Colonic mucosa (tissue), 4 donors: ENCODE measurements at regions not wholly inside any gene's neighbourhood (a gene's known extent, or its start where the extent isn't known, plus 50 kb on each side); places are given as distances from the start of the nearest gene placed in this dataset.

Experiments
- DNase-seq: peaks from one replicate; pipeline ENCODE4 v3.0.0-alpha.2; 2020
- H3K27ac ChIP-seq: fragments of 200-600 bp; one replicate; pipeline ENCODE4 v1.8.0; 2021
- H3K27me3 ChIP-seq: fragments of 200-600 bp; one replicate; pipeline ENCODE4 v1.8.0; 2021
- H3K36me3 ChIP-seq: fragments of 200-600 bp; one replicate; pipeline ENCODE4 v1.8.0; 2021
- H3K4me1 ChIP-seq: fragments of 200-600 bp; one replicate; pipeline ENCODE4 v1.8.0; 2021; ENCODE audit warnings: mild to moderate bottlenecking
- H3K4me3 ChIP-seq: fragments of 200-600 bp; one replicate; pipeline ENCODE4 v1.8.0; 2021
- H3K9ac ChIP-seq, 2 donors: one replicate each; pipeline ENCODE4 v1.7.0; 2013; ENCODE audit warnings: control low read depth in 2 of 2, low read depth in 2 of 2, low read length in 2 of 2
- H3K9me3 ChIP-seq: fragments of 200-600 bp; one replicate; pipeline ENCODE4 v1.8.0; 2021
- intact Hi-C: fragments of 100-400 bp; cut with DNase I; formaldehyde crosslinking; loops from one replicate; pipeline ENCODE4 v1.14.1; 2022
- TF ChIP-seq, protein P1 (sequence below): fragments of 200-600 bp; IDR thresholded peaks from one replicate; pipeline ENCODE4 v1.8.0; 2022; ENCODE audit warnings: antibody characterized with exemption, mild to moderate bottlenecking
- donor health status: healthy.
- donor health status: DM: no; HTN: no; CAD: no.
- donor health status: DM: no; HTN: no; CAD: no.

DNA sequence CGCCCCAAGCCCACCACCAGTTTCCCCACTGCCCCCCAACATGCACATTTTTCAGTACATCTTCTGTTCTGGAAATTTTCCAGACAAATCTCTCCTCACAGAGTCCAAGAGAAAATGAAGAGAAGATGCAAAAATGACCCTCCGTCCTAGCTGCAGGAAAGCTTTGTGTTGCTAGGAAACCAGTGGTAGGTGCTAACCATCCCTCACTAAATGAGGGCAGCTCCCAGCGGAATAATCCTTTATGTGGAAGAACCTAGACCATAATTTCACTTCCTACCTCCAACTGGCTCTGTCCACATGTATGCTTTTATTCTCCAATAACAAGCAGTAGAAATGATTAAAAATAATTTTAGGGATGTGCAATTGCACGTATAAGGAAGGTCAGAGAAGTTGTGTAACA, 311.9 kb upstream of the EPHA4 start:
- Histone ChIP-seq H3K9ac (no peak overlapping the region), H3K36me3 (no peaks in the 10 kb centered on the region), H3K9me3 (no peaks in the 10 kb centered on the region), H3K4me1 (no peaks in the 10 kb centered on the region), H3K4me3 (no peak overlapping the region), H3K27me3 (no peaks in the 10 kb centered on the region), H3K27ac (no peak overlapping the region)
- intact Hi-C loops: no loop called here
- TF ChIP-seq, protein P1, sequence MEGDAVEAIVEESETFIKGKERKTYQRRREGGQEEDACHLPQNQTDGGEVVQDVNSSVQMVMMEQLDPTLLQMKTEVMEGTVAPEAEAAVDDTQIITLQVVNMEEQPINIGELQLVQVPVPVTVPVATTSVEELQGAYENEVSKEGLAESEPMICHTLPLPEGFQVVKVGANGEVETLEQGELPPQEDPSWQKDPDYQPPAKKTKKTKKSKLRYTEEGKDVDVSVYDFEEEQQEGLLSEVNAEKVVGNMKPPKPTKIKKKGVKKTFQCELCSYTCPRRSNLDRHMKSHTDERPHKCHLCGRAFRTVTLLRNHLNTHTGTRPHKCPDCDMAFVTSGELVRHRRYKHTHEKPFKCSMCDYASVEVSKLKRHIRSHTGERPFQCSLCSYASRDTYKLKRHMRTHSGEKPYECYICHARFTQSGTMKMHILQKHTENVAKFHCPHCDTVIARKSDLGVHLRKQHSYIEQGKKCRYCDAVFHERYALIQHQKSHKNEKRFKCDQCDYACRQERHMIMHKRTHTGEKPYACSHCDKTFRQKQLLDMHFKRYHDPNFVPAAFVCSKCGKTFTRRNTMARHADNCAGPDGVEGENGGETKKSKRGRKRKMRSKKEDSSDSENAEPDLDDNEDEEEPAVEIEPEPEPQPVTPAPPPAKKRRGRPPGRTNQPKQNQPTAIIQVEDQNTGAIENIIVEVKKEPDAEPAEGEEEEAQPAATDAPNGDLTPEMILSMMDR: no peak
- DNase-seq: no peak

DNA sequence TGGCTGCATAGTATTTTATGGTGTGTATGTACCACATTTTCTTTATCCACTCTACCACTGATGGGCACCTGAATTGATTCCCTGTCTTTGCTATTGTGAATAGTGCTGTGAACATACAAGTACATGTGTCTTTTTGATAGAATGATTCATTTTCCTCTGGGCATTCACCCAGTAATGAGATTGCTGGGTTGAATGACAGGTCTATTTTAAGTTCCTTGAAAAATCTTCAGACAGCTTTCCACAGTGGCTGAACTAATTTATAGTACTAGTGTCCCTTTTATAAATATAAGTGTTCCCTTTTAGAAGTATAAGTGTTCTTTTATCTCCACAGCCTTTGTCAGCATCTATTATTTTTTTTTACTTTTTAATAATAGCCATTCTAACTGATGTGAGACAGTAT, 303.9 kb upstream of the EPHA4 start:
- Histone ChIP-seq H3K4me3 (no peak overlapping the region), H3K27ac (no peak overlapping the region), H3K9me3 (no peaks in the 10 kb centered on the region), H3K36me3 (no peaks in the 10 kb centered on the region), H3K27me3 (no peaks in the 10 kb centered on the region), H3K4me1 (no peaks in the 10 kb centered on the region), H3K9ac (no peak overlapping the region)
- no peak for DNase-seq
- intact Hi-C loops: no loop called here
- TF ChIP-seq, protein P1: no peak

DNA sequence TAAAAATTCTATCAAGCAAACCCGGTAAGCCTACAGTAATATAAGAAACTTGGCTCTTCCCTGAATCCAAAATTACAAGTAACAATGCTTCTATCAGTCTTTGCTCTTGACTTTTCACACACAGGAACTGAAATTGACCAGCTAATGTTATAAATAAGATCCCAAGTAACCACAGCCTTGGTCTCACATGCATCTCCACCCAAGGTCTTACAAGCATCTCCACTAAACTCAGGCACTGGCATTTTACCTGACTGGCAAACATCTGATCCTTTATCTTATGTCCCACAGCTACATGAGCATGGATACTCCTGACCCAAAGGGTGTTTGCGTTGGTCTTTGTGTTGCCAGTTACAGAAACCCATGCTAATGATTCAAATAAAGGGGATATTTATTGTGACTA, 302.3 kb upstream of the EPHA4 start:
- Histone ChIP-seq H3K9me3 (no peaks in the 10 kb centered on the region), H3K4me1 (no peaks in the 10 kb centered on the region), H3K36me3 (no peaks in the 10 kb centered on the region), H3K27ac (no peak overlapping the region), H3K9ac (no peak overlapping the region), H3K27me3 (no peaks in the 10 kb centered on the region), H3K4me3 (no peak overlapping the region)
- TF ChIP-seq, protein P1: no peak
- intact Hi-C loops: no loop called here
- DNase-seq: no peak

DNA sequence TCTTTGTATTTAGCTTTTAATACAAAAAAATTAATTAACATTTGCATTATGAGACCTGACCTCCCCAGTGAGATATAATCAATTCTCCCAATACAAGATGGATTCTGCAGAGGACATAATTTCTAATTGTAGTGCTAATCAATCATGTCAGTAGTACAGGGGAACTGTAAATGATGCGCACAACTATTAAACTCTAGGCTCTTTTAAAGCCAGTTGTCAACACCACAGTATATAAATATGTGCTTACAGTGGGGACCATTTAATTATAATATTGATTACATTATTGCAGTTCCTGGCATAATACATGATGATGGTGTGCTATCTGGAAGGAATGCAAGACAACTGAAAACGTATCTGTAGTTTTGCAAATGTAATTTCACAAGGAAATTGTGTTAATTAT, 285.6 kb upstream of the EPHA4 start:
- DNase-seq: no peak
- intact Hi-C loops: no loop called here
- Histone ChIP-seq H3K9me3 (no peaks in the 10 kb centered on the region), H3K9ac (no peak overlapping the region), H3K36me3 (no peaks in the 10 kb centered on the region), H3K27me3 (no peaks in the 10 kb centered on the region), H3K4me3 (no peak overlapping the region), H3K4me1 (no peaks in the 10 kb centered on the region), H3K27ac (no peak overlapping the region)
- TF ChIP-seq, protein P1: no peak

DNA sequence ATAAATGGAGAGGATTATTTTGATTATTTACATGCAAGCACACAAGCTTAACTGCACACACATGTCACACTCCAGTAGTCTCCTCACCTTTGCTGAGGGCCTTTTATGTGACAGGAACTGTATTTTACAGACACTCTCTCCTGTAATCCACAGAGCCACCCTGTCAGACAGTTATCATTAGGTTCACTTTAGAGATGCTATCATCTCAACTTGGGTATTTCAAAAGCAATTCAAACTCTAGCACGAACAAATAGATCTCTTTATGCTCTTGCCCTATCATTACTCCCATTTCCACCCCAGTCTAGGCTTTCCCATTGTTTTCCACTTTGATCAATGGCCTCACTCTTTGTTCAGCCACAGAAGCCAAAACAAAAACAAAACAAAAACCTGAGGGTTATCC, 281.2 kb upstream of the EPHA4 start:
- Histone ChIP-seq H3K36me3 (no peaks in the 10 kb centered on the region), H3K9me3 (no peaks in the 10 kb centered on the region), H3K27me3 (no peaks in the 10 kb centered on the region), H3K4me3 (no peak overlapping the region), H3K27ac (no peak overlapping the region), H3K9ac (no peak overlapping the region), H3K4me1 (no peaks in the 10 kb centered on the region)
- intact Hi-C loops: no loop called here
- TF ChIP-seq, protein P1: no peak
- DNase-seq: no peak

DNA sequence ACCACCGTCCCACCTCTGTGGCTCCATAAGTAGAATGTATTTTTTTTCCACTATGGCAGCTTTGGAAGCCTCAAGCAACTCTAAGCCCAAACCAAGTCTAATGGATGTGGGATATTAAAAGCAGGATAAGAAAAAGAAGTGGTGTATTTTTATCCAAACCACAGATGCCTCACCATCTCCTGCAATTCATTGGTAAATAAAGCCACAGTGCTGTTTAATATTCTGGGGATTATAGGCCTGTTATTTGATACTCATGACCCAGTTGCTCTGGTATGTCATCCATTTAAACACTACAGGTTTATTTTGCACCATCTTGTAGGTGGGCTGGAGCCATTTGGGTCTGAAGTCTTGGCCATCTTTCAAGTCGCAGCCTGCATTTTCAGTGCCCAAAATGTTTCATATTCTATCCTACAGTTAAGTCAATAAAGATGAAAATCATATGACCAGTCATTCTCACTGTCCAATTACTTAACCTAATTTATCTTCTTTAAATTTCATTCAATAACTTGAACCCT, 279.5 kb upstream of the EPHA4 start:
- TF ChIP-seq, protein P1: no peak
- Histone ChIP-seq H3K4me3 (no peak overlapping the region), H3K27ac (no peak overlapping the region), H3K9ac (no peak overlapping the region), H3K27me3 (no peaks in the 10 kb centered on the region), H3K9me3 (no peaks in the 10 kb centered on the region), H3K4me1 (no peaks in the 10 kb centered on the region), H3K36me3 (no peaks in the 10 kb centered on the region)
- no peak for DNase-seq
- intact Hi-C loops: no loop called here
